ENCODE measurements at regions not wholly inside any gene's neighbourhood (a gene's known extent, or its start where the extent isn't known, plus 50 kb on each side); places are given as distances from the start of the nearest gene placed in this dataset.

GRCh38 chr10:58003945-58004344, 263.7 kb downstream of the IPMK start:
- no peak for DNase-seq

- DNase-seq, result no peak
Measured at GRCh38 chr10:58001159-58001558, 266.5 kb downstream of the IPMK start.

DNA sequence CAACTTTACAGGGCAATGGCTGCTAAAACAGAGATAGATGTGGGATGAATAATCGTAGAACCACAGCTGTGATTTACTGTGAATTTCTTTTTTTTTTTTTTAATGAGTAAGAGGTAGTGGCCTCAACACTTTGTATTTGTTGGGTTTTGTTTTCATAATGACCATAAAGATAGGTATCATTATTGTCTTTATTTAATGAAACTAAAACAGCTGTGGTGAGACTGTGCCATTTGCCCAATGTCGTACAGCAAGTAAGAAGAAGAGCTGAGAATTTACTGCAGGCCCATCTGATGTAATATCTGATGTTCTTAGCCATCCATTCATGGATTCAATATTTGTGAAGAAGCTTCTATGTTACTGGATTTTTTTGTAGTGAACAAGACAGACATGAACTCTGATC, 271.2 kb downstream of the IPMK start:
- no peak for DNase-seq

DNA sequence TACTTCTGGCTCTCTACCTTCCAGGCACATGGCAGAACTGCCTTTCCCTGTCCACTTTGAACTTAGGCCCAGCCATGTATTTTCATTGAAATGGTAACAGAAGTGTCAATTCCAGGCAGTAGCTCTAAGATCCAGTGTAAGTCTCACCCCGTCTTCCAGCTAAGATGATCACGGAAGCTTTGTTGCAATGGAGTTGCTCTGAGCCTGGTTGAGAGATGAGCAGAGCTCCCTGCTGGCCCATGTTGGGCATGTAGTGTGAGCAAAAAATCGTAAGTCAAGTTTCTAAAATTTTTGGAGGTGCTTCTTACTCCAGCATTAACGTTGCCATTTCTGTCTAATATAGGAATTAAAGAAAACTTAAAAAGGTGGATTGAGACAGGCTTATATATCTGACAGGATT, 274.4 kb downstream of the IPMK start:
- DNase-seq, result no peak

- DNase-seq, result no peak
Measured at GRCh38 chr10:57992321-57993077, 275.2 kb downstream of the IPMK start.

DNA sequence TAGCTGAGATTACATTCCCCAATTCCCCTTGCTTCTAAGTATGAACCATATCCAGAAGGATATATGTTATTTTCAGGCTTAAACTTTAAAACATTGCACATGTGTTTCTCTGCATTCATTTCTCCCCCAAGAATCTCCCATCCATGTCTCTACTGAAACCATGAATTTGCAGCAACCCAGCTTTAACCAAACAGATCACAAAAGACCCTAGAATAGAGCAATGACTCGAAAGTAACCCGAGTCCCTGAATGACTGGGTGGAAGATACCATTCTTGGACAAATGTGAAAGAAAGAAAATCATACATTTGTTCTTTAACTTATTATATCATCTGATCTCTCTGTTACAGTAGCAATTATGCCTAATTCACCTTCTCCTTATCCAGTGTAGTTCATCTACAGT, 278.7 kb downstream of the IPMK start:
- no peak for DNase-seq

DNA sequence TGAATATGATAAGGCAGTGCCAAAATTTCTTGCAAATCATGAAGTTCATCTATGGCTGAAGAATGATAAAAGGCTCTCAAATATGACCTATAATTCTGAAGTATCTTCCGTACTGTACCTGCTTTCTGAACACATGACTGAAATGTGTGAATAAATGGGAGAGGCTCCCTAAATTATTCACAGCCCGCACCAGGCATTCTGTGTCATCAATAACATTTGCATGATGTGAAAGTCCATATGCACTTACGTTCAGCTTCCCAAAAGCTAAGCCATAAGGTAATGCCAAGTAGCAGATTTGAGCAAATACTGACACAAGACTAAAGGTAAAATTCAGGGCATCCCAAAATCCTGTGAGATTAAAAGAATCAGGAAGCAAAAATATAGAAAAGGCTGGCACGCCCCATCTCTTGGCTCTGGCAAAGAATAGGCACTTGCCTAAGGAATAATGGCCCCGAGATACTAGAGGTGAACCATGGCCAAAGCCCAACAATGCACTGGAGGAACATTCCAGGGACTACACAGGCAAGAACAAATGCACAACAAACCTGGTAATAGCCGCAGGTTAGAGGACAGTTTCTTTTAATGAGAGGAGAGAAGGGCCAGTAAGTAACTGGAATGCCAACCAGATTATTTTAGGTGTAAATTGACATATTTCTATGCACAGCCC, 280.5 kb downstream of the IPMK start:
- no peak for DNase-seq

DNA sequence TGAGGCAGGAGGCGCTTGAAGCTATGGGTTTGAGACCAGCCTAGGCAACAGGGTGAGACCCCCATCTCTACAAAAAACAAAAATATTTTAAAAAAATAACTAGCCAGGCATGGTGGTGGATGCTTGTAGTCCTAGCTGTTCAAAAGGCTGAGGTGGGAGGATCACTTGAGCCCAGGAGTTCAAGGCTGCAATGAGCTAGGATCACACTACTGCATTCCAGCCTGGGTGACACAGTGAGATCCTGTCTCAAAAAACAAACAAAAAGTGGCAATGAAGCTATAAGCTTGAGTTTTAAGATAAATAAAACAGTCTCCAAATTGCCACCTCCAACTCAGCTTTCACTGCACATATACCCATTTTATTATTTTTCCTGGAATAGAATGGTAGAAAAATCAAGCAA, 281.3 kb downstream of the IPMK start:
- DNase-seq, result no peak

DNA sequence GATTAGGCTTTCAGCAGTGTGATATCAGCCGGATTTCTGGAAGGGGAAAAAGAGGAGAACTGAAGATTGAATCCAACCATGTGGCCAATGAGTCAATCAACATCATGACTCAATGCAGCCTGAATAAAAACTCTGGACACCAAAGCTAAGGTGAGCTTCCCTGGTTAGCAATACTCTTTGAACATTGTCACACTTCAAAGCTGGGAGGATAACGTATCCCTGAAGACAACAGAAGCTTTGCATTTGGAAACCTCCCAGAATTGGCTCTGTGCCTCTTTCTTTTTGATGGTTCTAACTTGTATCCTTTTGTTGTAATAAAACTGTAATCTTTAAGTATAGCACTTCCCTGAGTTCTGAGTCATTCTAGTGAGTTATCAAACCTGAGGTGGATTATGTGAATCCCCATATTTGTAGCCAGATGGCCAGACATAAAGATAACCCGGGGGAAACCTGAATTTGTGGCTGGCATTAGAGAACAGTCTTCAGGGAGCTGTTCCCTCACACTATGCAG, 284.4 kb downstream of the IPMK start:
- no peak for DNase-seq

DNA sequence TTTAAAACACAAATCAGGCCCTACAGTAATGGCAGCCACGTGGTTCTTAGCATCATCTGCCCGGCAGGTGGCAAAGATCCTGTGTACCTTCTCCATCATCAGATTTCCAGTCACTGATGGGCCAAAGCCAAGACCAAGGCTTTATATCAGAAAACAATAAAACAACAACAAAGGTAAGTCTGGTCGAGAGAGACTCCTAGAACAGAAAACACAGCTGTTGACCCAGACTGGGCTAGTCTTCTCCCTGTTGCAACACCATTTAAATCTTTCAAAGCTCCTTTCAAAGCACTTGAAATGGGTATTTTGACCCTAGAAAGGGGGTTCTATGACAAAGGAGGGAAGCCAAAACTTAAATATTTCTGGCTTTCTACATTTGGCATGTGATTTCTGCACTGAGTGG, 285.6 kb downstream of the IPMK start:
- no peak for DNase-seq

- no peak for DNase-seq
Measured at GRCh38 chr10:57979956-57980355, 287.7 kb downstream of the IPMK start.

GRCh38 chr10:57979491-57979890, 288.2 kb downstream of the IPMK start:
- no peak for DNase-seq

DNA sequence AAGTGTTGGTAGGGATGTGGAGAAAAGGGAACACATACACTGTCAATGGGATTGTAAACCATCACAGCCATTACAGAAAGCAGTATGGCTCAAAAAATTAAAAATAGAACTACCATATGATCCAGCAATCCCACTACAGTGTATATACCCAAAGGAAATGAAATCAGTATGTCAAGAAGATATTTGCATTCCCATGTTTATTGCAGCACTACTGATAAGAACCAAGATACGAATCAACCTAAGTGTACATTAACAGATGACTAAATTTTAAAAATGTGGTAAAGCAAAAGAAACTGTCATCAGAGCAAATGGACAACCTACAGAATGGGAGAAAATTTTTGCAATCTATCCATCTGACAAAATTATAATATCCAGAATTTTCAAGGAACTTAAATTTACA, 290.4 kb downstream of the IPMK start:
- DNase-seq, result no peak

- no peak for DNase-seq
Measured at GRCh38 chr10:57973451-57973850, 294.2 kb downstream of the IPMK start.

DNA sequence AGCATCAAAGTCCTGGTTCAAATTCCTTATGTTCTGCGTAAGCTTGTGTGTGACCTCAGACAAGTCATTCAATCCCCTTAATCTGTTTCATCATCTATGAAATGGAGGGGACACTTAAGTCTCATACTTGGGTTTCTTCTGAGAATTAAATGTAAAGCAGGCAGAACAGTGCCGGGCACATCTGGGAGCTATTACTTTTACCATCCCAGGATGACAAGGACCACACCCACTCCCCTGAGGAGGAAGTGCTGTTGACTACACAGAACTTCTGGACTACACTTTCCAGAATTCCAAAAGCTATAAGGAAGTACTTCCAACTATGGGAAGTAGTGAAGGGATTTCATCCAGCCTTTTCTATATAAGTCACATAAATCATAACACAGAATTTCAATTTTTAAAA, 294.9 kb downstream of the IPMK start:
- DNase-seq, result no peak

DNA sequence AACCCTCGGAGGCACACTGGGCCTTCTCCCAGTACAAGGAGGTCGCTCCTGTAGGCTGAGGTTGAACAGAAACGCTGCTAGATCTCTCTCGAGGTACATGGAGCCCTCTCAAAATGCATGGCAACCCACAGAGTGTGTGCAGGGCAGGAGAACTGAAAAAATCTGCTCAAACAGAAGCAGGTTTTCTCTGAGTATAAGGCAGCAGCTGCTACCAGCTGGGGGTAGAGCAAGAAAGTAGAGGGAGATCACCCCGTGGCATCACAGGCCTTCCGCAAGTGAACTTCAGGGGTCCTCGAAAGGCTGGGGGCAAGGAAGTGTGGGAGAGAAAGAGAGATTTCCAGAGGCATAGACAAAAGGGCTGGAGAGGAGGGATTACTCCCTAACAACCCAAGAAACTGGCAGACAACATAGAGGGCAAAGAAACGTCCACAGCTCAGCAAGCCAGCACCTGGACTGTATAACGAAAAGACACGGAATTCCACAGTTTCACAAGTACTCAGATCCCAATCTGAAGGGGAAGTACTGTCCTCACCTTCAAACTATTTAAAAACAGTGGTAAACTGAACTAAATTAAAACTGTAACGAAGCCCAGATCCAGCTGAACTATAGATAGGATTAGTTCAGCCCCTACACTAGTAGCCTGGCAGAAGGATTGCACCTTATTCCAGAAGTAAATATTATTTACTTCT, 299.2 kb downstream of the IPMK start:
- DNase-seq, result no peak

DNA sequence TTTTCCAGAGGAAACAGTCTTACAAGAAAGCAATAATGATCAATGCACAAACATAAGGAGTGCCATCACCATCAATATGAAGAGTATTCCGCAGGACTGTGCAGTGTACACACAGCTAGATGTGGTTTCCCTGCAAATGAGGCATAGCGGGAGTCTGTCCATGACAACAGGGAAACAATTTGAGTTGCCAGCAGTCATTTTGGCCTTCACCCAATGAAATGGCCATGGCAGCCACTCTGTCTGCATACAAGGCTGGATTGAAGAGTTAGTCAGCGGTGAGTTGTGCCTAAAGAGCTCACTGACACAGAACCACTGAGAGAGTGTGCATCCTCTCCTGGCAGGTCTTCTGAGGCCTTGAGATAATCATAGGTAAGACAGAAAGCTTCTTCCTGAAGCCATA, 303.3 kb downstream of the IPMK start:
- DNase-seq, result no peak

DNA sequence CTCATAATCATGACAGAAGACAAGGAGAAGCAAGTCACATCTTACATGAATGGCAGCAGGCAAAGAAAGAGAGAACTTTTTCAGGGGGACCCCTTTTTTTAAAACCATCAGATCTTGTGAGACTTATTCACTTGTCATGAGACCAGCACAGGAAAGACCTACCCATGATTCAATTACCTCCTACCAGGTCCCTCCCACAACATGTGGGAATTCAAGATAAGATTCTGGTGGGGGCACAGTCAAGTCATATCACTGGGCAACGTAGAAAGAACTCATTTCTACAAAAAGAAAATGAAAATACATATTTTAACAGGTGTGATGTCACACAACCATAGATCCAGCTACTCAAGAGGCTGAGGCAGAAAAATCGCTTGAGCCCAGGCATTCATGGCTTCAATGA, 304.1 kb downstream of the IPMK start:
- DNase-seq, result no peak

- no peak for DNase-seq
Measured at GRCh38 chr10:57962839-57963238, 304.9 kb downstream of the IPMK start.

GRCh38 chr10:57961487-57961886, 306.2 kb downstream of the IPMK start:
- DNase-seq, result no peak

DNA sequence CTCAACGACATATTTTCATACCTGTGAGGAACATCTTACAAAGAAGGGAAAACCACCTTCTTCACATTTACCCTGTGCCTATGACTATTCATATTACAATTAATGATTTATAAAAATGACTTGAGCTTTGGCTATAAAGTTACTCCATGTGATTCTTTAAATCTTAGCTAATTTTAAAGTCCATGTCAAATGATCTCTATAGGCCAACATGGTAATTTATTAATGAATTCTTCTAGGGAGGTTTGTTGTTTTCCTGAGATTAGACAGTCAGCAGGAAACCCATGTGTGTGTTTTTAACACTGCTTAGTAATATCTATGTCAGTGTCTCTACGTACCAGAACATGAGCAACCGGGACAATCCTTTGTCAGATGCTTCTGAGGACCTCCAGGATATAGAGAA, 307.3 kb downstream of the IPMK start:
- DNase-seq, result no peak

DNA sequence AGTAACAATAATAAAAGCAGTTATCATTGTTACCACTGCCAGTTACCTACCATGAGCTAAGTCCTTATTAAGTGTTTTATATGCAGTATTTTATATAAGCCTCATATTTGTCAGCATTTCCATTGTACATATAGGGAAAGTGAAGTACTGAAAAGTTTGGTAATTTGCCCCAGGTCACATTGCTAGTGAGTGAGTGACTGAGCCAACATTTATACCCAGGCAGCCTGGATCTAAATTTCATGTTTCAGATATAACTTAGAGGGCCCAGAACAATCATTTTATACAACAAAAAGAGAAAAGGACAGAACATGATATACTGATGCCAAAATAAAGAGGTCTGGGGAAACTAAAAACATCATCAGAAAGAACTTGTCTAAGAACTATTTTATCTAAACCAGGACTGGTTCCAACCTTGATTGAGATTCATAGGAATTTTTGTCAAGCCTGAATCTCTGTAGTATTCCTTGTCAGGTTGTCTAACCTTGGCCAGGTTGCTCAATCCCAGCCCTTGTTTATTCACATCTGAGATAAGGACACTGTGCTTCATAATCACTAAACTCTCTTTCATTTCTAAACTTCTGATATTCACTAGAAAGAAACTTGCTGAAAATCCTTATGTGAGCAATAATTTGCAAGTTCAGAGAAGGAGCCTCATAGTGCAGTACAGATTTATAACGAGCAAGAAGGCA, 308.2 kb downstream of the IPMK start:
- DNase-seq, result no peak

DNA sequence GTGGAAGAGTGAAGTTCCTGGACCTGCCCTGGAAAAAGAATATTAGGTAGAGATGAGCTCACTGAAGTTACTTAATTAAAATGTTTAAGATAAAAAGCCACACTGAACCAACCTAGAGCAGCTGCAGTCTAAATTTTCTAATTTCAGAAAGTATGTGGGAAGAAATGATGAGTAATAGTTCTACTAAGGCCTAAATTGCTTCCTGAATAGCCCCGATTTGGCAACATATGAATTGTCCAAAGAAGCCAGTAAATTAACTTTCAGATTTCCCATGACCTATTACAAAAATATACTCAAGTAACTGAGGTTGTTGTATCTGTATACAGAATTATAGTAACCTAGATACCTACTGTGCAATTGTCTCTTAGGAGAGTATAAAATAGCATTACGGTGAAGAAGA, 312.6 kb downstream of the IPMK start:
- DNase-seq, result no peak

Measured in stimulated activated CD4-positive, alpha-beta T cell treated with anti-CD3 and anti-CD28 coated beads, Interleukin-15, amount 100 ng/mL, for 24 hours (primary cell).